NCI-H1105 treated with DMSO at 0.1 percent for 48 hours (cell line): ENCODE measurements at regions not wholly inside any gene's neighbourhood (a gene's known extent, or its start where the extent isn't known, plus 50 kb on each side); places are given as distances from the start of the nearest gene placed in this dataset.
"Not testable (repeated sequence)": the region's sequence is repeated elsewhere in the genome, so short reads cannot be mapped to it uniquely, and the experiment has no call there.

Experiments
- DNase-seq: peaks from one replicate; lab custom pipeline; 2025; lab: John Stamatoyannopoulos, UW

DNA sequence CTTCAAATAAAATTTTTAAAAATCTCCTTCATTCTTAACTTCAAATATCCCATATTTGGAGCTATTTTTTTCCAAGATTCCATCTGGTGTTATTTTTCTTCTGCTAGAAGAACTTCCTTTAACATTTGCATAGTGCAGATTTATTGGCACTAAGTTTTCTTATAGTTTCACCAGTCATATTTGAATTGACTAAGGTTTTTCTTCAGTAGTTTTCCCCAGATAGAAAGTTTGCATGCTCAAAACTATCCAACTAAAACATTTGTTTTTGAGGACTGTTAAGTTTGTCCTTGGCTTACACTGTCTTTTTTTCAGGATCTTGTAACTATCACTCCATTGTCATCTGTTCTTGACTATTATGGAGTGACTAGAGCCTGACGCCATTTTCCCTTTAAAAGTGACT is 606.7 kb downstream of the TAF11L14 start:
- no peak for DNase-seq

DNA sequence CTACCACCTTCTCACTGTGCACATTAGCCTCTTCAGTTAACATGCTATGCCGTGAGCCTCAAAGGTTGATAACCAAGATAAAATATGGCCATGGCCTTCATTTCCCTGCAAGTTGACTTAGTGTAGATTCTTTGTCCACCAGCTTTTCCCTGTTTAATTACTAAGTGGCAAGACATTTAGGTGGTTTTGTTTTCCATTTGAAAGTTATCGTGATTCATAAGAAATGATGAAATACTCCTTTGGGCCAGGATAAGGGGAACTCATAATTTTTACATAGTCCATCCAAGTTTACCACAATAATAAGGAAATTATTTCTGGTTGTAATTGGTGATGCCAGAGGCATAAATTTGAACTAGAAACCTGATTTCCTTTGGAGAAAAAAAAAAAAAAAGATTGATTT is 609.6 kb downstream of the TAF11L14 start:
- DNase-seq = no peak

DNA sequence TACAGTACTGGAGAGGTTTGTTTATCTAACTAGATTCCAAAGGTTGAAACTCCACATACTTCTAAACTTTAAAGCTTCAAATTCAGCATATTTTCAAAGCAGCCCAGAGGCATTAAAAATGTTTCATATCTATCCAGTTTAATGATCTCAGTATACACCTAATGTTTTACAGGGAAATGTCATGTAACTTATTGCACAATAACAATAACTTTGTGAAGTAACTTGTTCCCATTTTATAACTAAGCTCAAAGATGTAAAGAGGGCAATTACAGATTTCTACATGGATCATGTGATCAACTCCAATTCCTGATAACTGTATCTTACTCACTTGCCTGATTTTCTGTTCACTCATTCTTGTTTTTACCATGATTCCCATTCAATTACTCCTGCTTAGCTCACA is 610.0 kb downstream of the TAF11L14 start:
- DNase-seq = no peak

DNA sequence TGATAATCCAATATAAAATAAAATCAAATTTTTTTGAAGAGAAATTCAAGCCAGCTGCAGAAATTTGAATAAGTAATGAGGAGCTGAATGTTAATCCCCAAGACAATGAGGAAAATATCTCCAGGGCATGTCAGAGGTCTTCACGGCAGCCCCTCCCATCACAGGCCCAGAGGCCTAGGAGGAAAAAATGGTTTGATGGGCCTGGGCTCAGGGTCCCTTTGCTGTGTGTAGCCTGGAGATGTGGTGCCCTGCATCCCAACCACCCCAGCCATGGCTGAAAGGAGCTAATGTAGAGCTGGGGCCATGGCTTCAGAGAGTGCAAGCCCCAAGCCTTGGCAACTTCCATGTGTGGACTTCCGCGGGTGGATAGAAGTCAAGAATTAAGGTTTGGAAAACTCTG is 618.3 kb downstream of the TAF11L14 start:
- no peak for DNase-seq

DNA sequence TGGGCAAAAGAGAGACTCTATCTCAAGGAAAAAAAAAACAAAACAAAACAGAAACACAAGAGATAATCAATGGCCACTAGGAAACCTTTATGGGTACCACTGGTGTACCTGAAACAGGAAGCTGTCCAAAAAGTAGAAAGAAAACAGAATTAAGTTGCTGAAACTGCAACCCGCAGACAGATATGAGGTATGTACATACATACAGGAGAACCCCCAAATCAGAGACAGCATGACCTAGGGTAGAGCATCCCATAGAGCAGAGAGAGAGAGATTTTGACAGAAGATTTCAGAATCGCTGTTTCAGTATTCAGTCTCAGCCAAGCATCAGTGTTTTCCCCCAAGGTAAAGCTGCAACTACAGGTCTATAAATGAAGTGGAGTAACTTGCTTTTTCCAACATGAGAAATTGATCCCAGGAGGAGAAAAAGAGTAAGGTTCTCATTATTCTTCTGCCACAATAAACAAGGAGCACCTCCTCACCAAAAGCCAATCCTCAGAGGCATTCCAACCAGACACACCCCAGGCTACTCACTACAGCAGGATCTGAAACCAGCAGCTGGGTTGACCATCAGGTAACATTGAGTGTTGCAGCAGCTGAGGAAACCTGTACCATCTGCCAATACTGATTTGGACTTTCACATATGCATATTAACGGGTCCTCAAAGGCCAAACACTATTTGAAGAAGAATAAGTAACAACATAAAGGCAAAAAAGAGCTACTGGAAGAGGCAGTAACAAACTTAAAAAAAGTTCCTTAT is 630.0 kb downstream of the TAF11L14 start:
- DNase-seq = no peak

DNA sequence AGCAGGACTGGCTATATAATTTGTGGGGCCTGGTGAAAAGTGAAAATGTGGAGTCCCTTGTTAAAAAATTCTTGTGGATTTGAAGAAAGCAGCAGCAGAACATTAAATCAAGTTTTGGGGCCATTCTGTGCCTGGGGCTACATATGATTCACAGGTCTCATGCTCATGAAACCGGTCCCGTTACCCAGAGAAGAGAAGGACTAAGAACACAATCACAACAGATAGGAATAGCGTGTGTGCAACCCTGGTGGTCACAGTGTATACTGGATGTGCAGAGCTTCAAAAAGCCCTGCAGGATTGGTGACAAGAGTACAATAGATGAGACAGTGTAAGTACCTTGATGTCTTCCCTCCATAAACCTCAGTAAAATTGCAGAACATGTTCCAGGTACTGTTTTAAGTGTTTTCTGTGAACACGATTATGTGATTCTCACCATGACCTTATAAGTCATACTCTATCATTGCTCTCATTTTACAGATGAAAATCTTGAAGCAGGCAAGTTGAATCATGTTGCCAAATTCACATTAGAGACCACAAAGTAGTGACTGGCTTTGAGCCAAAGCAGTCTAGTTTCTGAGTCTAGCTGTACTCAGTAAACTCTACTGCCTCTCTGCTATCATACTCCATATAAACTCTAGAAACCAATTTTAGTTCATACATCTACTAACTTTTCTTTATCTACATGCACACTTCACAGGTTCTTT is 636.5 kb downstream of the TAF11L14 start:
- no peak for DNase-seq

DNA sequence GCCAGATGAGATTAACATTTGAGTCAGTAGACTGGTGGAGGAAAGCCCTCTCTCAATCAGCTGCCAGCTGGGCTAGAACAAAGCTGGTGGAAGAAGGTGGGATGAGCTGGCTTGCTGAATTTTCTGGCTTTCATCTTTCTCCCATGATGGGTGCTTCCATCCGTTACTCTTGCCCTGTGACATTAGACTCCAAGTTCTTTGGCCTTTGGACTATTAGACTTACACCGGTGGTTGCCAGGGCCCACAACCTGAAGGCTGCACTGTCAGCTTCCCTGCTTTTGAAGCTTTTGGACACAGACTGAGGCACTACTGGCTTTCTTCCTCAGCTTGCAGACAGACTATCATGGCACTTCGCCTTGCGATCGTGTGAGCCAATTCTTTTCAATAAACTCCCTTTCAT is 642.7 kb downstream of the TAF11L14 start:
- DNase-seq = no peak

DNA sequence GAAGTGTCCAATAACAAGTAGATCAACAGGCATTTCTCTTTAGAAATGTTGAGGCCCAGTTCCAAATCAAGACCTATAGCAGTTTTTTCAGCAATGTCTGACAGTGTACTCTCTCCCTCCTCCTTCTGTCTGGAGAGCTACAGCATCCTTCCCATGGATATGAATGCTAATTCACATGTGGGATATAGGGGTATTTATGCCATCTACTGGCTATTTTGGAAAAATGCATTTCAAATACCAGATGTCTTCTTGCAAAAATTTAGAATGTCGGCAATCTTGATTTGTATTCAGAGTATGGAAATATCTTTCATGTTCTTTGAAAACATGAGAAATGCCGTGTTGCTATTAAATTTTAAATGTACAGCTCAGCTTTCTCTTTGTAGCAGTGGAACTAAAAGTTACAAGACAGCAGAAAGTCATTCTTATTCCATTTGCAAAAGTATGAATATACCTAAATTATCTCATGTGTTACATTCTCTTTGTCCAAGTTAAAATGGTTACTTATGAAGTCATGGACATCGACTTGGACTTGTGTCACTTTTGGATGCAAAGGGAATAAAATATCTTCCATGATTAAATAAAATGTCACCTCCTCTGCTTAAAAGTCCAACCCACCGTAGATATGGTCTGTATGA is 647.8 kb downstream of the TAF11L14 start:
- DNase-seq = peak; percentile 29

DNA sequence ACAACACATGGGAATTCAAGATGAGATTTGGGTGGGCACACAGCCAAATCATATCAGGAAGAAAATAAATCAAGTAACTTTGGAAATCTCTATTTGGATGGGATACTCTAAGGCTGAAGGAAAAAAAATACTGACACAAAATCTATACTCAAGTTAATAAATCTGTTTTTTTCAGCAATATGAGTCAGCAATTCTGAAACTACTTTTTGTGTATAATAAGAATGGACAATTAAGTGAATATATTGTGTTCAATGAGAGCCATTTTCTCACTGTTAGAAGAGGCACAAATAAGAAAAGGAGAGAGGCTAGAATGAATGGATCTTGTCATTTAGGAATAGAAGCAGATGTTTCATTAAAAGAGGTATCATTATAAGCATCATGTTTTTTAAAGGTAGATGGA is 651.0 kb downstream of the TAF11L14 start:
- DNase-seq = no peak

DNA sequence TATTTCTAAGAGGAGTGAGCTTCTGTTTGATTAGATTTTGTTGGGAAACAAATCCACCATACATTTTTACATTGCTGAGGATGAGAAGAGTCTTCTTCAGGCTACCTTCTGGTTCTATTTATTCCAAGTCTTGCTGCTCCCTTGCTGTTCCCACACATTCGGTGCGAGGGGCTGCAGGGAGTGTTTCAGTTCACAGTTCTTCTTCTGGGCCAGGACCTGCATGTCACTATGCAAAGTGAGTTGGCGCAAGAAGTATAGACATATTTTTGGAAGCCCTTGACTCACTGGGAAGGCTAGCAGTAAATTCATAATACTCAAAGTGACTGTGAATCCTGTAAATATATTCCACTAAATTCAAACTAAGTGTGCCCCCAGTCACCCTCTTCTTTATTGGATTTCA is 657.9 kb downstream of the TAF11L14 start:
- DNase-seq = no peak

DNA sequence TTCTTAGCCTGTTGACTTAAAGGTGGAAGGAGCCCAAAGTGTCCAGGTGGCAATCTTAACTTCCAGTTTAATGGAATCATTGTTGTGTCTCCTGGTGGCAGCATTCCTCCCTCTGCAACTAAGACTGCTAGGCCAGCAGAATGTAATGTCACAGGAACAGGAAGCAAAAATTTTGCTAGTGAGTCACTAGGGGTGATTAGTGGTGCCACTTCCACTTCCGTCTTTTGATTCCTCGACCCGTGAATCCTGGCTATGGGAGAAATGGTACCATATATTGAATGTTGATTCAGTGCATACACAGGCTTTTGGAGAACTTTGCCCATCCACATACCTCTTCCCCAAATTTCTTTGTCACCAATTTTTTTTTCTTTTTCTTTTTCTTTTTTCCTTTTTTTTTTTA is 661.4 kb downstream of the TAF11L14 start:
- DNase-seq = not testable (repeated sequence)

DNA sequence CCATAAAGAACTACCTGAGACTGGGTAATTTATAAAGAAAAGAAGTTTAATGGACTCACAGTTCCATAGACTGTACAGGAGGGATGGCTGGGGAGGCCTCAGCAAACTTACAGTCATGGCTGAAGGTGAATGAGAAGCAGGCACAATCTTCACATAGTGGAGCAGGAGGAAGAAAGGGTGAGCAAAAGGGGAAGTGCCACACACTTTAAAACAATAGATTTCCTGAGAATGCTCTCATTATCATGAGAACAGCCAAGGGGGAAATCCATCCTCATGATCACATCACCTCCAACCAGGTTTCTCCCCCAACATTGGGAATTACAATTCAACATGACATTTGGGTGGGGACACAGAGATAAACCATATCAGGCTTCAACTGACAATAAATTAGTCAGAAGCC is 664.9 kb downstream of the TAF11L14 start:
- no peak for DNase-seq

DNA sequence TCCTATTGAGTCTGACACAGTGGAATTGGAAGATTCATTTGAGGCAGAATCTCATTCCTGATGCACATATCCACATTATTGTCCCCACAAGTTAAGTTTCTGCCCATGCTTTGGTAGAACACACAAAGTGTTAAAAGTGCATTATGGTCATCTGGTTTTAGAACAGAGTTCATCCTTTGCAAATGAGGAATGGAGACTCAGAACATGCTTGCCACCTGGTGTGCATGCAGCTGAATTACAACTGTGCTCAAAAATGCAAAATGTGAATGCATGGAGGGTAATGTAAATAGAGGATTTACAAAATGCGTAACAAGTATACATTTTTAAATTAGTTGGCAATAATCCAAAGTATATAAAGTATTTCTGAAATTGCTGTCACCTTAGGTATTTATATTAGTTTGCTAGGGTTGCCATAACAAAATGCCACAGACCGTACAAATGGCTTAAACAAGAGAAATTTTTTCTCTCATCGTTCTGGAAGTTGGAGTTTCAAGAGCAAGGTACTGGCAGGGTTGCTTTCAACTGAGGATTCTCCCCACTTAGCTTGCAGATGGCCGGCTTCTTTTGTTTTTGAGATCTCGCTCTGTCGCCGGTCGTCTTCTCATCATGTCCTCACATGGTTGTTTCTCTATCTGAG is 671.1 kb downstream of the TAF11L14 start:
- DNase-seq = no peak

DNA sequence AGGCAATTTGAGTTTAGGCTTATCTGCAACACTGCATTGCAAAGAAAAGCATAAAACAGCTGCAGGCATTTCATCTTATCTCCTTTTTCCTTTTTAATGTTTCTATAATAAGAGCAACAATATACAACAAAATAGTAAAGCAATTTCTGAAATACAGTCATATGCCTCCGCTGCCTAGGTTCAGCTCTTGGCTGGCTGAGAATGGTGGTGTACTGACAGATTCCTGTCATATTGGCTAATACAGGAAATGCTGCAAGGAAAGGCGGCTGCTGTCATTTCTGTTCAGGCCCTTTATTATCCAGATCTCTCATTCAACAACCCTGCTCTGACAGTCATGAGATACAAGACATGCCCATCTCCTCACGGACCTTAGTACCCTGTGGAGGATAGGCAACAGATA is 677.0 kb downstream of the TAF11L14 start:
- DNase-seq = no peak

DNA sequence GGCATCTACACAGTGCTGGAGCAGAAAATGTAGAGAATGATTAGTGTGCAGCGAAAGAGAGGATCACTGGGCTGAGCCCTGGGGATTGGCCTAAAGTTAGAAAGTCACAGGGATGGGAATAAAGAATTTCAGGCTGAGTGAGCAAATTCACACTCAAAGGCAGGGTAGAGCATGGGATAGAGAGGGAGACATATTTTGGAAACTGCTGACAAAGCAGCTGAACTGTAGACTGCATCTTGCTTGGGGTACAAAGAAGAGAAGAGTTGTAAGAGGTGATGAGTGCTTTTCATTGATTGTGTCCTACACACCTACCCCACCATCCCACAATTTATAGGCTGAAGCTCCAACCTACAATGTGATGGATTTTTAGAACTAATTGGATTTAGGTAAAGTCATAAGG is 677.8 kb downstream of the TAF11L14 start:
- no peak for DNase-seq

DNA sequence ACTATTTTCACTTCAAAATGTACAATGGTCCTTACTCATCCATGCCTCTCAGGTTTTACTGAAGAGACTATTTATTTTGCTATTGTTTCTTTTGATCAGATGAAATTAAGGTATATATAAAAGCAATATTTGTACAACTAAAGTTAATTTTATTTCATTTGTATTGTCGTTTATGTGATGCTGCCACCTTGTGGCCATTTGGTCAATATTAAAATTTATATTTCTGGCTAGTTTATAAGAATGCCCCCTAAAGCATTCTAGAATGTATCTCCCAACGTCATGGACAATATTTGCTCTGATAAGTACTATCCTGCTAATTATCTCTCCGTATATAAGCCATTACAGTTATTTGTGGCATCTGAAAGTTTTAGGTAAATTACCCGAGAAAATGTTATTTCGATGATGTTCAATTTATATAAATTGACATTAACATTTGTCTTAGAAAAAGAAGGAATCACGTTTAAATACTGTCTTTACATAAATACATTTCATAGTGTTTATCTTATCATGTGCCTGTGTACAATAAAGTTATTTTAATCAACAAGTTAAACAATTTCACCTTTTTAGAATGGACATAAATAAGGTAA is 680.0 kb downstream of the TAF11L14 start:
- peak; percentile 11 for DNase-seq

DNA sequence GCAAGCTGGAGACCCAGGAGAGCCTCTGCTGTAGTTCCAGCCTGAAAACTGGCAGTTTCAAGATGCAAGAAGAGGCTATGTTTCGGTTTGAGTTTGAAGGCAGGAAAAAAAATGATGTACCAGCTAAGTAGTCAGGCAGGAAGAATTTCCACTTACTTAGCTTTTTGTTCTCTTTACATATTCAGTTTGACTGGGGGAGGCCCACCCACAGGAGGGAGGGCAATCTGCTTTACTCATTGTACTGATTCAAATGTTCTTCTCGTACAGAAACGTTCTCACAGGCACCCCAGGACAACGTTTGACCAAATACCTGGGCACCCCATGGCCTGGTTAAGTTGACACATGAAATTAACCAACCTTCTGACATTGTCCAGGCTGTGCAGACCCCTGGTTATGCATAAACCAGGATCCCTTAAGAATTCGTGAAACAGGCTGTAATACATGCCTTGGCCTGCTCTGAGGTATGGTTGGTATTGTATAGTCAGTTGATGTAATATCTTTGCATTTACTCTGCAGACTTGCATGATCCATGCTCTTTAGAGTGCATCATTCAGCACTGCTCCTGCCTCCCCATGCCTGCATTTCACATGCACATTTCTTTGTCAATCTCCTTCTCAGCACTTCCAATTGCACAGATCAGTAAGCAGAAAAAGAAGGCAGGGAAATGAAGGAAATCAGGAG is 687.1 kb downstream of the TAF11L14 start:
- DNase-seq = no peak

DNA sequence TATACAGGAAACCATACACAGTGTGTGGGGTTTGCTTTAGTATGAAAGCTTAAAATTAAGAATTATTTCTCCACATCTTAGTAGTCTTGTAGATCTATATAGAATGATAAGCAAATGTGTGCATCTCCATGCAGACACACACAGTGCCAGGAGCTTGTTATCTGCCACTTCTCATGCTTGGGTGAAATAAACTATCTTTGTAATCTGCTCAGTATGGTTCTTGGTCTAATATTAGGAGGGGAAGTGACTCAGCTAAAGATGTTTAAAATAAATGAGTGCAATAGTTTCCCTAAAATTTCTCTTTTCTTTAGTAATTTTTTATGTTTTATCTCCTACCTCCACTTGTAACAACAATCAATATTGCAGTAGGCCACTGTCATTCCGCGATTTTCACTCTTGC is 689.6 kb downstream of the TAF11L14 start:
- no peak for DNase-seq

DNA sequence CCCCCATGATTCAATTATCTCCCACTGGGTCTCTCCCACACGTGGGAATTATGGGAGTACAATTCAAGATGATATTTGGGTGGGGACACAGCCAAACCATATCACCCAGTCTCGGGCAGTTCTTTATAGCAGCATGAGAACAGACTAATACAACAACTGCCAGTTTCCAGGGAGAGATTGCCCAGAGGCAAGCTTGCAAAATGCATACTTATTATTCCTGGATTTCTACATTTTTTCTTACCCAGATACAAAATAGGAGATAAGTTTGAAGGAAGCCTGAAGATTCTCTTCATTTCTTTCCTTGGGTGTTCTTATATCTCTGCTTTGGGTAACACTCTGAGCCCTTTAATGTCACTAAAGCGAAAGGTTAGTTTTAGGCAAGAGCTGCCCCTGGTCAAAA is 691.2 kb downstream of the TAF11L14 start:
- DNase-seq = no peak

DNA sequence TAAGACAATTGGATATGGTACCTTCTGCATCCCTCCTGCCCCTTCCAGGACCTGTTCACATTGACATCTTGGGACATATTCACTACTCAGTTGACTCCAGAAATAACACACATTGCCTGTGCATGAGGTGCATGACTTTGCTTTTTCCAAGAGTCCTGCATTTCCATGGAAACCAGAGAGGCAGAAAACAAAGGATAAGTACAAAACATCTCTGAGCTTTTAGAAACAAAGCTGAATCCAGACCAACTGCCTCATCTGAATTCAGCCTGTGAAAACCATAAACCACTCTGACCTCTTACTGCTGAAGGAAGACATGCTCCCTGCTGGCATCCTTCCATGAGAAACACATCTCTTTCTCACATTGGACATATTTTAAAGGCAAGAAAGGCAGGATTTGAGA is 695.1 kb downstream of the TAF11L14 start:
- no peak for DNase-seq

DNA sequence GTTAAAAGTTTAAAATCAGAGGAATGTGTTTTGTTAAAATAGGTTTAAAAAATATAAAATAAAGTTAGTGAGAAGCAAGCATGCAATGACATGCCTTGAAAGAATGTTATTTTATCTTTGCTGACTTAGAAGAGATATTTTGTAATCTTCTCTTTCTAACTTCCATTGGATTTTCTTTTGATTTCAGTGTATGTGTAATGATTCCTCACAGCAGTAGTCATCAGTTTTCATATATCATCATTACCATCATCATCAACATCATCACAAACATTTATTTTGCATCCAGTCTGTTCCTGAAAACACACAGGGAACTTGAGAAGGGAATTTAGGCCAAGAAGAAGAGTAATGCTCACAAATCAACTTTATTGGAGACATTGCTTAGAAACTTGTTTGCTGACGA is 699.6 kb downstream of the TAF11L14 start:
- no peak for DNase-seq

DNA sequence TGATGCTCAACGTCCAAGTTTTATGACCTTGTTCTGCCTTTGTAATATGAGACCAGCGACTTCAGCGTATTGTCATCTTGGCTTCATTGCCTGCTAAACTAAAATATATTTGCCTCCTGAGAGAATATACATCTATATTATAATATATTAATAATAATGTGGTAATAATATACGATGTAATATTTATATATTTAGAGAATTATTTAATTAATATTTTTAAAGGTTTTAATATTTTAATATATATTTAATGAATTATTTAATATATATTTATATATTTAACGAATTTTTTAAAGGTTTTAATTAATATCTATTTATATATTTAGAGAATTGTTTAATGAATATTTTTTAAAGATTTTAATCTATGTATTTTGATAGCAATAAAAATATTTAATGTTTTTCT is 700.7 kb downstream of the TAF11L14 start:
- DNase-seq = no peak
